HEK293T (cell line): ENCODE measurements at regions not wholly inside any gene's neighbourhood (a gene's known extent, or its start where the extent isn't known, plus 50 kb on each side); places are given as distances from the start of the nearest gene placed in this dataset.

ENCODE experiments used
- CTCF ChIA-PET: fragments of 350-600 bp; formaldehyde crosslinking; extraction: SDS; loops from one replicate; lab custom pipeline; 2021; ENCODE audit warnings: antibody characterized with exemption, inconsistent platforms; lab: Yijun Ruan, JAX
- POLR2A ChIA-PET: fragments of 350-600 bp; formaldehyde crosslinking; extraction: SDS; loops from one replicate; lab custom pipeline; 2020; ENCODE audit warnings: antibody characterized with exemption, inconsistent platforms; lab: Yijun Ruan, JAX
- DNase-seq: peaks from one replicate; pipeline ENCODE4 v3.0.0; 2012; ENCODE audit warnings: mixed read lengths; ENCODE audit errors: extremely low spot score
- ARNT ChIP-seq: fragments of 450-650 bp; IDR thresholded peaks from 2 replicates; pipeline ENCODE4 v1.6.1; 2017; ENCODE audit warnings: mild to moderate bottlenecking
- BHLHE40 ChIP-seq: fragments of 450-650 bp; IDR thresholded peaks from 2 replicates; pipeline ENCODE4 v1.6.1; 2016; ENCODE audit warnings: mild to moderate bottlenecking, moderate library complexity, borderline replicate concordance
- CTBP1 ChIP-seq: fragments of 450-650 bp; IDR thresholded peaks from 2 replicates; pipeline ENCODE4 v1.6.1; 2016; ENCODE audit warnings: borderline replicate concordance
- ELF4 ChIP-seq: fragments of 450-650 bp; IDR thresholded peaks from 2 replicates; pipeline ENCODE4 v1.6.1; 2017; ENCODE audit warnings: antibody characterized with exemption
- FOXA1 ChIP-seq: fragments of 450-650 bp; IDR thresholded peaks from 2 replicates; pipeline ENCODE4 v1.6.1; 2016; ENCODE audit warnings: mild to moderate bottlenecking
- FOXK2 ChIP-seq: fragments of 450-650 bp; IDR thresholded peaks from 2 replicates; pipeline ENCODE4 v1.6.1; 2016; ENCODE audit warnings: mild to moderate bottlenecking
- FOXM1 ChIP-seq: fragments of 450-650 bp; IDR thresholded peaks from 2 replicates; pipeline ENCODE4 v1.6.1; 2017; ENCODE audit warnings: mild to moderate bottlenecking, borderline replicate concordance
- HDGF ChIP-seq: fragments of 450-650 bp; IDR thresholded peaks from 2 replicates; pipeline ENCODE4 v1.6.1; 2017; ENCODE audit warnings: antibody characterized with exemption, borderline replicate concordance
- L3MBTL2 ChIP-seq: fragments of 450-650 bp; conservative IDR thresholded peaks from 2 replicates; pipeline ENCODE4 v1.6.1; 2016; ENCODE audit warnings: mild to moderate bottlenecking
- LEF1 ChIP-seq: fragments of 450-650 bp; IDR thresholded peaks from 2 replicates; pipeline ENCODE4 v1.6.1; 2017; ENCODE audit warnings: mild to moderate bottlenecking, borderline replicate concordance
- NFRKB ChIP-seq: fragments of 450-650 bp; IDR thresholded peaks from 2 replicates; pipeline ENCODE4 v1.6.1; 2016; ENCODE audit warnings: mild to moderate bottlenecking, moderate library complexity
- SP1 ChIP-seq: fragments of 450-650 bp; IDR thresholded peaks from 2 replicates; pipeline ENCODE4 v1.6.1; 2017
- SUZ12 ChIP-seq: fragments of 450-650 bp; IDR thresholded peaks from 2 replicates; pipeline ENCODE4 v1.6.1; 2016; ENCODE audit warnings: mild to moderate bottlenecking
- TARDBP ChIP-seq: fragments of 450-650 bp; IDR thresholded peaks from 2 replicates; pipeline ENCODE4 v1.6.1; 2016
- ZNF384 ChIP-seq: fragments of 450-650 bp; IDR thresholded peaks from 2 replicates; pipeline ENCODE4 v1.6.1; 2016
- TF ChIP-seq, protein P1 (sequence below): fragments of 450-650 bp; IDR thresholded peaks from 2 replicates; pipeline ENCODE4 v1.6.1; 2016

GRCh38 chr6:105786890-105787655, 299.1 kb upstream of the PRDM1 start:
- ChIA-PET CTCF (interaction anchor here (1.2 kb wide), 1 partner anchor 297 kb away, joined by 3 read pairs; no protein-coding TSS in a partner anchor), POLR2A (no interaction called here)
- no peak for DNase-seq
- TF ChIP-seq CTBP1 (no peak), FOXK2 (no peak), ELF4 (no peak), HDGF (no peak), LEF1 (no peak), SP1 (no peak), BHLHE40 (no peak), NFRKB (no peak), TARDBP (no peak), L3MBTL2 (no peak), ZNF384 (no peak), FOXM1 (no peak), SUZ12 (no peak), FOXA1 (no peak)
- TF ChIP-seq, protein P1, sequence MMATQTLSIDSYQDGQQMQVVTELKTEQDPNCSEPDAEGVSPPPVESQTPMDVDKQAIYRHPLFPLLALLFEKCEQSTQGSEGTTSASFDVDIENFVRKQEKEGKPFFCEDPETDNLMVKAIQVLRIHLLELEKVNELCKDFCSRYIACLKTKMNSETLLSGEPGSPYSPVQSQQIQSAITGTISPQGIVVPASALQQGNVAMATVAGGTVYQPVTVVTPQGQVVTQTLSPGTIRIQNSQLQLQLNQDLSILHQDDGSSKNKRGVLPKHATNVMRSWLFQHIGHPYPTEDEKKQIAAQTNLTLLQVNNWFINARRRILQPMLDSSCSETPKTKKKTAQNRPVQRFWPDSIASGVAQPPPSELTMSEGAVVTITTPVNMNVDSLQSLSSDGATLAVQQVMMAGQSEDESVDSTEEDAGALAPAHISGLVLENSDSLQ, result no peak

DNA sequence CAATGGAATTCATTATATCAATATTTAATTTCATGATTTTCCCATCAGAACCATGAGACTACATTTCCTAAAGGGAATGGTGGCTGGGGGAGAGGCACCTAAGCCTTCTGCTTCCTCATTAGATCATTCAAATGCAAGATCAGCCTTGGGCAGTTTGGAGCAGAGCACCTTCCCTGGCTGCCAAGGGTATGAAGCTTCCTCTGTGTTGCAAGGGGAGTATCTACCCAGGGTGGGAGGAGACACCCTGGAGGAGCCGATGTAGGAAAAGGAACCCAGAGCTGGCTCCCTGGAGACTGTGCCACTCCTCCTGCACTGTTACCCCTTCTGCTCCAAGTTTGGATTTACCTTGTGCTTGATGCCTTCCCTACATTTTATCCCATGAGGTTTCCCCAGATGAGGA, 299.7 kb upstream of the PRDM1 start:
- CTCF ChIA-PET, result interaction anchor here (0.6 to 1.2 kb wide), 2 partner anchors 298 to 314 kb away, joined by 3 read pairs; no protein-coding TSS in a partner anchor
- TF ChIP-seq BHLHE40 (no peak), L3MBTL2 (no peak)
- POLR2A ChIA-PET, result no interaction called here
- no peak for DNase-seq

DNA sequence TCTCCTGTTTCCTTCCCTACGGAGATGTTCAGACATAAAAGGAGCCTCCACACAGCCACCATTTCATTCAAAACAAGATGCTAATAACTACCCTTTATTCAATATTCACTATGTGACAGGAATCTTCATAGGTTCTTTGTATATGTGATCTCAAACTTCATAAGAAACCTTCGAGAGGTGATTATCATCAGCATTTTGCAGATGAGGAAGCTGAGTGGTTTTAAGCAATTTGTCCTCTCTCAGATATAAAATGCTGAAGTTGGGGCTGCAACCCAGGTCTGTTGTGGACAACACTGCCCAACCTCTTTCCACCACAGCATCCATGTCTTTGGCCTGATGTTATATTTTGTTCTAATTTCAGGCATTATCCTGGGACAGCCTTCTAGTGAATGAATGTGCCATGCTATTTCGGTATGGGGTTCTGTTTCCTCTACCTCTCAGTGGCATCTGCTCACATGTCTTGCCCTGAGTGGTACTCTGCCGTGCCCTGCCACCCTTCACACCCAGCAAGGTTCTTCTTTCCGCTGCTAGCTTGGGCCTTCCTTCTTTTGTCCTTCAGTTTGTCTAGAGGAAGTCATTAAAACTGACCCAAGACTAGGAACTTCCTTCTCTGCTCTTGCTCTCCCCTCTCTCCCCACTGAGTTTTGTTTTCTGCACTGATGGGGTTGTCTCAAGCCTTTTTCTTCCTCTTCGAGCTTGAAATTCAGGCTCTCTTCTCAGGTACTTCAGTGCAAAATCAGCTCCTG, 300.9 kb upstream of the PRDM1 start:
- ChIA-PET CTCF (no interaction called here), POLR2A (no interaction called here)
- TF ChIP-seq LEF1, result no peak
- TF ChIP-seq ELF4, result no peak
- TF ChIP-seq ZNF384, result no peak
- TF ChIP-seq, protein P1, result no peak
- no peak for TF ChIP-seq FOXA1
- TF ChIP-seq TARDBP, result no peak
- no peak for TF ChIP-seq HDGF
- no peak for TF ChIP-seq SUZ12
- no peak for TF ChIP-seq FOXM1
- no peak for TF ChIP-seq FOXK2
- TF ChIP-seq NFRKB, result no peak
- no peak for TF ChIP-seq BHLHE40
- TF ChIP-seq ARNT, result no peak
- DNase-seq, result no peak

DNA sequence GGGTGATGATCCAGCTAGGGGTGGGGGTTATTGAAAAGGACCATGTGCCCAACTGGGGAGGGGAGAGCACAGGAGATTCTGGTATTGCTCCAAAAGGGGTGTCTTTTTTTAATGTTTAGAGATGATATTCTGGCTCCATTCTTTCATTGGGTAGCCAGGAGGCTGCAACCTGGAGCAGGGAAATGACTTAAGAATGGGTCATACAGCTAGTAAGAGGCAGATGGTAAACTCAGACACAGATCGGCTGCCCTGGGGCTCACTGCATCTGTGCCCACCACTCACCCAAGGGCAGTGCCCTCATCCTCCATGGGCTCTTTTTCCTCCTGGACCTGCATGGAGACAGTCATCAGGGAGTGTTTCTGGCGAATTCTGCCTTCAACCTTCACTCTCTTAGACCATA, 302.0 kb upstream of the PRDM1 start:
- ChIA-PET POLR2A (no interaction called here), CTCF (no interaction called here)
- no peak for TF ChIP-seq ARNT
- TF ChIP-seq CTBP1, result no peak
- TF ChIP-seq ELF4, result no peak
- no peak for TF ChIP-seq TARDBP
- no peak for TF ChIP-seq L3MBTL2
- TF ChIP-seq FOXK2, result no peak
- no peak for TF ChIP-seq FOXA1
- no peak for TF ChIP-seq NFRKB
- no peak for TF ChIP-seq SUZ12
- no peak for TF ChIP-seq BHLHE40
- no peak for TF ChIP-seq SP1
- no peak for TF ChIP-seq HDGF
- TF ChIP-seq ZNF384, result no peak
- TF ChIP-seq FOXM1, result no peak
- no peak for DNase-seq

DNA sequence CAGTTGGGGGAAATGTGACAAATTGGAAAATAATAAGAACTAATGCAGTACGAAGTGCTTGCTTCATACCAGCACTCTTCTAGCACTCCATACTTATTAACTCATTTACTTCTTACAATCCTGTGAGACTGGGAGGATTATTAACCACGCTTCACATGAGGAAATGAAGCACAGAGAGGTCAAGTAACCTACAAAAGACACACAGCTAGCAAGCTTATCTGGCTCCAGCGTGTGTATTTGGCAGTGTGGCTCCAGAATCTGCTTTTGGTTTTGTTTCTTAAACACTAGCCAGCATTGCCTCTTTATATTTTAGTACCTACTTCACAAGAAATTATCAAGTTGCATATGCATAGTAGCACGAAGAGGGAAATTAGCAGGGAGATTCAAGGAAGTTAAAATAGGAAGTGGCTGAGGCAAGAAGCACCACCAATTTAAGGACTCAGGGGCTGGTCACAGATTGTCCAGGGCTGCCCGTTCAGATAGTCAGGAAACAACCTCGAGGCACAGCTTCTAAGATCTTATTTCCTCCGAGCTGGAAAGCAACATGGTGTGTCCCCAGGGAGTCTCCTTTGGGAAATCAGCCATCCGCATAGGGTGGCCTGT, 302.7 kb upstream of the PRDM1 start:
- TF ChIP-seq SUZ12, result no peak
- TF ChIP-seq, protein P1, result no peak
- no peak for TF ChIP-seq LEF1
- no peak for TF ChIP-seq ZNF384
- no peak for TF ChIP-seq TARDBP
- TF ChIP-seq FOXK2, result no peak
- no peak for TF ChIP-seq ELF4
- no peak for TF ChIP-seq L3MBTL2
- no peak for TF ChIP-seq FOXA1
- no peak for TF ChIP-seq NFRKB
- TF ChIP-seq SP1, result no peak
- no peak for TF ChIP-seq FOXM1
- POLR2A ChIA-PET, result no interaction called here
- CTCF ChIA-PET, result no interaction called here
- no peak for DNase-seq

DNA sequence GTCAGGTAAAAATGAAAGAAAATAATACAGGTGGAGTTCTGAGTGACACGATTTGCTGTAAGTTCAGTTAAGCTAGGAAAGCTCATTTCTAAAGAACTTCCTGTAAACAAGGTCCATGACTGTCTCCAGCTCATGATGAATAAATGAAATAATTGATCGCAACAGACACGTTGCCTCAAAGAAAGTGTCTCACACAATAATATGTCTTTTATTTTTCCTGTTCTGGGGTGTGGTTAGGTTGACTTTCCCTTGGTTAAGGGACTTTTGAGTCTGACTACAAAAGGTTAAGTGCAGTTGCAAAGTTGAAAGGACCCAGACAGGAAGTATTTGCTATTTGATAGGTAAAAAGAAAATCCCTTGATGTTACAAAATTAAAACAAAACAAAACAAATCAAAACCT, 304.2 kb upstream of the PRDM1 start:
- no peak for DNase-seq
- ChIA-PET CTCF (no interaction called here), POLR2A (no interaction called here)
- TF ChIP-seq NFRKB (no peak), FOXM1 (no peak), SUZ12 (no peak)
